Peyer's patch (tissue), 4 donors: ENCODE measurements at regions not wholly inside any gene's neighbourhood (a gene's known extent, or its start where the extent isn't known, plus 50 kb on each side); places are given as distances from the start of the nearest gene placed in this dataset.

Experiments
- DNase-seq, 3 donors: peaks; one replicate each; pipeline ENCODE4 v3.0.0-alpha.2; 2017 to 2019
- H3K27ac ChIP-seq, 4 donors: fragments of 200-600 bp; sonication (generic); one replicate each; pipeline ENCODE4 v1.5.1; 2016 to 2019
- H3K27me3 ChIP-seq, 2 donors: fragments of 200-600 bp; sonication (generic); one replicate each; pipeline ENCODE4 v1.5.1; 2019
- H3K36me3 ChIP-seq, 3 donors: fragments of 200-600 bp; sonication (generic); one replicate each; pipeline ENCODE4 v1.5.1; 2016 to 2019
- H3K4me1 ChIP-seq, 4 donors: fragments of 200-600 bp; sonication (generic); one replicate each; pipeline ENCODE4 v1.5.1; 2016 to 2019
- H3K4me3 ChIP-seq, 4 donors: fragments of 200-600 bp; sonication (generic); 1 replicate in 3 of 4; 2 replicates in 1 of 4; pipeline ENCODE4 v1.5.1; 2016 to 2019; ENCODE audit warnings: mild to moderate bottlenecking in 1 of 4
- H3K9me3 ChIP-seq, 4 donors: fragments of 200-600 bp; sonication (generic); one replicate each; pipeline ENCODE4 v1.5.1; 2016 to 2019; ENCODE audit warnings: mild to moderate bottlenecking in 1 of 4
- POLR2A ChIP-seq, 2 donors: fragments of 450-650 bp; IDR thresholded peaks; one replicate each; pipeline ENCODE4 v1.5.1; 2017; ENCODE audit warnings: antibody characterized with exemption in 2 of 2, mild to moderate bottlenecking in 2 of 2, moderate library complexity in 2 of 2
- TF ChIP-seq, protein P1 (sequence below), 6 experiments: fragments of 450-650 bp in 4 of 6; fragments of 200-600 bp in 2 of 6; sonication (generic) in 1 of 6; IDR thresholded peaks; one replicate each; pipeline ENCODE4 v1.5.1; 2017 to 2019; ENCODE audit warnings: antibody characterized with exemption in 6 of 6, mild to moderate bottlenecking in 3 of 6, moderate library complexity in 1 of 6

DNA sequence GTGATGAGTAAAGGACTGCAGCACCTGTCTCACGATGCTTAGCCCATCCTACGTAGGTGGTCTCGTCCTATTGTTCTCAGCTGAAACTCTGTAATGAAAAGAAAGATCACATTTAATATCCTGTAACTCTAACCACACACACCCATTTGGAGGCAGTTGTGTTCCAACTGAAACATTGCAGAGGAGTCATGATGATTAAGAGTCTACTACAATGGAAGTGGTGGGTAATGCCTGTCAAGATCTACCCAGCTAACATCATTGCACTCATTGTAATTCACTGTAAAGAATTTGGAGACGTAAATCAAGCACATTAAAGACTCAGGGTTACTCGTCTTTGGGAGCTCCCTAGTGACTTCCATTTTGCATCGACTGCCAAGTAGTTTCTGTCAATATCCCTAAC is 106.0 kb upstream of the PTPN3 start:
- Histone ChIP-seq H3K9me3 (no peaks in the 10 kb centered on the region), H3K4me3 (no peak overlapping the region), H3K27ac (no peak overlapping the region), H3K36me3 (no peaks in the 10 kb centered on the region), H3K4me1 (no peaks in the 10 kb centered on the region), H3K27me3 (no peaks in the 10 kb centered on the region)
- no peak for TF ChIP-seq POLR2A (IDR thresholded peaks at IDR 0.05)
- TF ChIP-seq, protein P1, sequence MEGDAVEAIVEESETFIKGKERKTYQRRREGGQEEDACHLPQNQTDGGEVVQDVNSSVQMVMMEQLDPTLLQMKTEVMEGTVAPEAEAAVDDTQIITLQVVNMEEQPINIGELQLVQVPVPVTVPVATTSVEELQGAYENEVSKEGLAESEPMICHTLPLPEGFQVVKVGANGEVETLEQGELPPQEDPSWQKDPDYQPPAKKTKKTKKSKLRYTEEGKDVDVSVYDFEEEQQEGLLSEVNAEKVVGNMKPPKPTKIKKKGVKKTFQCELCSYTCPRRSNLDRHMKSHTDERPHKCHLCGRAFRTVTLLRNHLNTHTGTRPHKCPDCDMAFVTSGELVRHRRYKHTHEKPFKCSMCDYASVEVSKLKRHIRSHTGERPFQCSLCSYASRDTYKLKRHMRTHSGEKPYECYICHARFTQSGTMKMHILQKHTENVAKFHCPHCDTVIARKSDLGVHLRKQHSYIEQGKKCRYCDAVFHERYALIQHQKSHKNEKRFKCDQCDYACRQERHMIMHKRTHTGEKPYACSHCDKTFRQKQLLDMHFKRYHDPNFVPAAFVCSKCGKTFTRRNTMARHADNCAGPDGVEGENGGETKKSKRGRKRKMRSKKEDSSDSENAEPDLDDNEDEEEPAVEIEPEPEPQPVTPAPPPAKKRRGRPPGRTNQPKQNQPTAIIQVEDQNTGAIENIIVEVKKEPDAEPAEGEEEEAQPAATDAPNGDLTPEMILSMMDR (IDR thresholded peaks at IDR 0.05) = no peak
- DNase-seq = no peak

GRCh38 chr9:109604781-109605180 is 106.7 kb upstream of the PTPN3 start:
- H3K27ac ChIP-seq = no peak overlapping the region
- no peak for DNase-seq
- H3K9me3 ChIP-seq = no peaks in the 10 kb centered on the region
- no peaks in the 10 kb centered on the region for H3K27me3 ChIP-seq
- no peaks in the 10 kb centered on the region for H3K4me1 ChIP-seq
- no peak overlapping the region for H3K4me3 ChIP-seq
- no peaks in the 10 kb centered on the region for H3K36me3 ChIP-seq
- no peak for TF ChIP-seq POLR2A (IDR thresholded peaks at IDR 0.05)
- TF ChIP-seq, protein P1 (IDR thresholded peaks at IDR 0.05) = no peak

- Histone ChIP-seq H3K36me3 (no peaks in the 10 kb centered on the region), H3K4me1 (no peaks in the 10 kb centered on the region), H3K27ac (no peak overlapping the region), H3K9me3 (no peaks in the 10 kb centered on the region), H3K4me3 (no peak overlapping the region), H3K27me3 (no peaks in the 10 kb centered on the region)
- no peak for DNase-seq
- TF ChIP-seq POLR2A (IDR thresholded peaks at IDR 0.05) = no peak
- TF ChIP-seq, protein P1 (IDR thresholded peaks at IDR 0.05) = no peak
Measured at GRCh38 chr9:109609060-109609459, 111.0 kb upstream of the PTPN3 start.

- no peak for DNase-seq
- no peaks in the 10 kb centered on the region for H3K9me3 ChIP-seq
- H3K4me1 ChIP-seq = no peaks in the 10 kb centered on the region
- H3K27me3 ChIP-seq = no peaks in the 10 kb centered on the region
- no peak overlapping the region for H3K4me3 ChIP-seq
- TF ChIP-seq POLR2A (IDR thresholded peaks at IDR 0.05) = no peak
- TF ChIP-seq, protein P1 (IDR thresholded peaks at IDR 0.05) = no peak
- no peaks in the 10 kb centered on the region for H3K36me3 ChIP-seq
- no peak overlapping the region for H3K27ac ChIP-seq
Measured at GRCh38 chr9:109616571-109617120, 118.5 kb upstream of the PTPN3 start.

DNA sequence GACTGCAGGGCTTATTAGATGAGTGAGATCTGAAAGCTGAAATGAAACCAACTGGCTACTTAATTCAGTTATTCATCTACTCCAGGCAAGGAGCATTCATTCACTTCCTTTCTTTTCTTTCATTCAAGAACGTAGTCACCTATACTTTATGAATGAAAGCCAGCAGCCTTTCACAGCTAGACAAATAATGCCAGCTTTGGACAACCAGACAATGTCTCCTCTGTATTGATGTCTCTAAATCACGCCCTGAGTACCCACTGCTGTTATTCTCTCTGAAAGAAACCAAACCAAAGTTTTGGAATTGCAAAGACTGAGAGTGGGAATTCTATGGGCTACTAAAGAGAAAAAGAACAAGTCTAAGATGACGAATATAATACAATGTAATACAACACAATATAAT is 121.2 kb upstream of the PTPN3 start:
- no peak overlapping the region for H3K4me3 ChIP-seq
- H3K27ac ChIP-seq = no peak overlapping the region
- no peaks in the 10 kb centered on the region for H3K27me3 ChIP-seq
- no peak for DNase-seq
- no peaks in the 10 kb centered on the region for H3K9me3 ChIP-seq
- no peaks in the 10 kb centered on the region for H3K36me3 ChIP-seq
- H3K4me1 ChIP-seq = no peaks in the 10 kb centered on the region
- TF ChIP-seq POLR2A (IDR thresholded peaks at IDR 0.05) = no peak
- TF ChIP-seq, protein P1 (IDR thresholded peaks at IDR 0.05) = no peak

DNA sequence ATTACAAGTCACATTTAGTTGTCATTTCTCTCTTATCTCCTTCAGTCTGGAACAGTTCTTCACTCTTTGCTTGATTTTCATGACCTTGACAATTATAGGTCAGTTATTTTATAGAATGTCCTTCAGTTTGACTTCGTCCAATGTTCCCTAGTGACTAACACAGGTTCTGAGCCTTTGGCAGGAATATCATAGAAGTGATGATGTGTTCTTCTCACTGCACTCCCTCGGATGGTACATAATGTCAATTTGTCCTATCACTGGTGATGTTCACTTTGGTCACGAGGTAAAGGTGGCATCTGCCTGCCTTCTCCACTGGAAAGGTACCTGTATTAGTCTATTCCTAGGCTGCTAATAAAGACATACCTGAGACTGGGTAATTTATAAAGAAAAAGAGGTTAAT is 126.0 kb upstream of the PTPN3 start:
- DNase-seq = no peak
- H3K27ac ChIP-seq = no peak overlapping the region
- no peaks in the 10 kb centered on the region for H3K4me1 ChIP-seq
- H3K4me3 ChIP-seq = no peak overlapping the region
- H3K27me3 ChIP-seq = no peaks in the 10 kb centered on the region
- TF ChIP-seq POLR2A (IDR thresholded peaks at IDR 0.05) = no peak
- TF ChIP-seq, protein P1 (IDR thresholded peaks at IDR 0.05) = no peak
- H3K9me3 ChIP-seq = no peaks in the 10 kb centered on the region
- no peaks in the 10 kb centered on the region for H3K36me3 ChIP-seq
